K562 (cell line): ENCODE measurements at regions not wholly inside any gene's neighbourhood (a gene's known extent, or its start where the extent isn't known, plus 50 kb on each side); places are given as distances from the start of the nearest gene placed in this dataset.

Experiments
- ATAC-seq: fragments of 200-7000 bp; cut with Tn5 transposase; 3 replicates; pipeline ENCODE4 v1.9.1; 2020; ENCODE audit warnings: moderate library complexity
- BruUV-seq: library from RNA; stranded (reverse); fragments of 400-500 nt; replicated peaks from 2 replicates; lab custom pipeline; 2021; lab: Mats Ljungman, UMichigan
- CTCF ChIA-PET: fragments of 300-600 bp; formaldehyde crosslinking; extraction: SDS; loops from one replicate; lab custom pipeline; 2021; ENCODE audit warnings: low intra/inter-chr PET ratio; lab: Yijun Ruan, JAX
- POLR2A ChIA-PET: fragments of 300-600, 350-650 bp; sonication (Branson Sonifier 250); formaldehyde crosslinking; extraction: SDS; loops from one replicate; lab custom pipeline; 2021; ENCODE audit warnings: antibody characterized with exemption, inconsistent platforms; lab: Yijun Ruan, JAX
- DNase-seq, 4 experiments: peaks; one replicate each; pipeline versions ENCODE4 v3.0.0 to v3.0.0-alpha.2; 2011 to 2018; ENCODE audit warnings: low spot score in 3 of 4, mixed read lengths in 3 of 4; ENCODE audit errors: extremely low read depth in 1 of 4
- FAIRE-seq: peaks from 2 replicates; lab custom pipeline; 2011; peaks lifted over from hg19 to GRCh38; lab: Jason Lieb, UNC
- H2AFZ ChIP-seq: 2 replicates; pipeline ENCODE4 v1.6.0; 2011; ENCODE audit warnings: low read depth, low read length, control low read depth, inconsistent platforms
- H3K27ac ChIP-seq: fragments of 200-600 bp; 3 replicates; pipeline ENCODE4 v1.8.0; 2011; ENCODE audit warnings: low read depth, mild to moderate bottlenecking, control low read depth, inconsistent platforms, low read length, moderate library complexity, mixed read lengths; ENCODE audit errors: extremely low read depth
- H3K27me3 ChIP-seq, 2 experiments: fragments of 300-600 bp in 1 of 2; 2 replicates in 1 of 2; 3 replicates in 1 of 2; pipeline versions ENCODE4 v1.6.0 to v1.8.0; 2011; ENCODE audit warnings: inconsistent platforms in 2 of 2, low read length in 2 of 2, mild to moderate bottlenecking in 1 of 2, mixed read lengths in 1 of 2, moderate library complexity in 1 of 2; ENCODE audit not compliant: control insufficient read depth in 2 of 2, insufficient read depth in 2 of 2
- H3K36me3 ChIP-seq: fragments of 300-600 bp; 3 replicates; pipeline ENCODE4 v1.8.0; 2011; ENCODE audit warnings: mild to moderate bottlenecking, low read length, inconsistent platforms; ENCODE audit not compliant: control insufficient read depth, insufficient read depth
- H3K4me1 ChIP-seq, 2 experiments: fragments of 200-600 bp in 1 of 2; replicated peaks in 1 of 2; 2 replicates in 1 of 2; 3 replicates in 1 of 2; pipeline versions ENCODE4 v1.5.1 to v1.8.0; 2011; ENCODE audit warnings: inconsistent platforms in 2 of 2, low read length in 2 of 2, mild to moderate bottlenecking in 1 of 2, mixed read lengths in 1 of 2, moderate library complexity in 1 of 2; ENCODE audit not compliant: control insufficient read depth in 2 of 2, insufficient read depth in 2 of 2
- H3K4me2 ChIP-seq: 2 replicates; pipeline ENCODE4 v1.6.1; 2011; ENCODE audit warnings: low read length, control low read depth, inconsistent platforms, mixed read lengths; ENCODE audit not compliant: insufficient read depth
- H3K4me3 ChIP-seq: fragments of 200-600 bp; sonication (generic), shearing (Covaris generic); 2 replicates; pipeline ENCODE4 v1.5.1; 2016; ENCODE audit warnings: control low read depth, inconsistent platforms
- H3K79me2 ChIP-seq: fragments of 200-600 bp; 3 replicates; pipeline ENCODE4 v1.8.0; 2011; ENCODE audit warnings: low read length, inconsistent platforms; ENCODE audit not compliant: control insufficient read depth, insufficient read depth
- H3K9ac ChIP-seq, 2 experiments: 2 replicates each; pipeline versions ENCODE4 v1.6.0 to v1.6.1; 2011; ENCODE audit warnings: low read depth in 2 of 2, low read length in 2 of 2, control low read depth in 1 of 2, inconsistent platforms in 1 of 2, mild to moderate bottlenecking in 1 of 2, mixed read lengths in 1 of 2; ENCODE audit not compliant: insufficient read depth in 1 of 2
- H3K9me1 ChIP-seq: one replicate; pipeline ENCODE4 v1.6.0; 2011; ENCODE audit warnings: inconsistent platforms, mild to moderate bottlenecking, low read length, moderate library complexity; ENCODE audit not compliant: control insufficient read depth, insufficient read depth
- H3K9me3 ChIP-seq: replicated peaks from 2 replicates; pipeline ENCODE4 v1.5.1; 2011; ENCODE audit warnings: low read depth, low read length, inconsistent platforms; ENCODE audit not compliant: control insufficient read depth, insufficient read depth
- H4K20me1 ChIP-seq: replicated peaks from 2 replicates; pipeline ENCODE4 v1.6.1; 2011; ENCODE audit warnings: low read length, inconsistent platforms, mixed read lengths; ENCODE audit not compliant: control insufficient read depth, insufficient read depth
- ATF7 ChIP-seq: fragments of 450-650 bp; IDR thresholded peaks from 2 replicates; pipeline ENCODE4 v1.7.1; 2014; ENCODE audit warnings: mild to moderate bottlenecking, moderate library complexity
- DACH1 ChIP-seq: fragments of 450-650 bp; IDR thresholded peaks from 2 replicates; pipeline ENCODE4 v1.6.1; 2018; ENCODE audit not compliant: partially characterized antibody
- ELF4 ChIP-seq: fragments of 450-650 bp; formaldehyde crosslinking; IDR thresholded peaks from 2 replicates; pipeline ENCODE4 v1.4.0; 2022; ENCODE audit warnings: missing genetic modification characterization
- ETS2 ChIP-seq: IDR thresholded peaks from 2 replicates; pipeline ENCODE4 v1.6.1; 2016; ENCODE audit warnings: borderline replicate concordance, missing genetic modification characterization, mild to moderate bottlenecking, moderate library complexity, missing compliant biosample characterization; ENCODE audit not compliant: poor library complexity, severe bottlenecking
- GTF2B ChIP-seq: IDR thresholded peaks from 2 replicates; pipeline ENCODE4 v1.6.1; 2011; ENCODE audit not compliant: insufficient read length; ENCODE audit errors: extremely low read depth
- IRF9 ChIP-seq: fragments of 450-650 bp; IDR thresholded peaks from 2 replicates; pipeline ENCODE4 v1.6.1; 2016; ENCODE audit warnings: missing biosample characterization, missing genetic modification characterization
- KAT2B ChIP-seq: IDR thresholded peaks from one replicate; pipeline ENCODE4 v1.6.1; 2012; ENCODE audit warnings: low read depth, mild to moderate bottlenecking, control low read depth, inconsistent platforms, low read length, moderate library complexity
- MBD2 ChIP-seq: sonication (generic); IDR thresholded peaks from 2 replicates; pipeline ENCODE4 v1.6.1; 2016; ENCODE audit warnings: low read depth, borderline replicate concordance
- MED1 ChIP-seq: sonication (generic); formaldehyde crosslinking; IDR thresholded peaks from 2 replicates; pipeline ENCODE4 v1.8.1; 2023; ENCODE audit warnings: missing genetic modification reagents, borderline replicate concordance
- MLLT1 ChIP-seq, 2 experiments: fragments of 450-650 bp; IDR thresholded peaks; 2 replicates each; pipeline ENCODE4 v1.6.1; 2016
- MLX ChIP-seq, 2 experiments: fragments of 450-650 bp in 1 of 2; sonication (generic) in 1 of 2; formaldehyde crosslinking; conservative IDR thresholded peaks; 2 replicates each; pipeline versions ENCODE4 v1.4.0 to v1.8.1; 2020 to 2022; ENCODE audit warnings: mild to moderate bottlenecking in 1 of 2, missing genetic modification reagents in 1 of 2
- PATZ1 ChIP-seq: fragments of 250-450 bp; sonication (Bioruptor Pico); IDR thresholded peaks from 2 replicates; pipeline ENCODE4 v1.5.0; 2020; ENCODE audit warnings: mild to moderate bottlenecking, borderline replicate concordance
- RBM17 ChIP-seq: fragments of 200-400 bp; formaldehyde crosslinking; IDR thresholded peaks from 2 replicates; pipeline ENCODE4 v1.6.1; 2017; ENCODE audit warnings: low read depth, mild to moderate bottlenecking, low read length, borderline replicate concordance
- SMAD2 ChIP-seq: fragments of 150-350 bp; IDR thresholded peaks from 2 replicates; pipeline ENCODE4 v1.6.1; 2014; ENCODE audit warnings: low read depth, mild to moderate bottlenecking, low read length
- SMAD4 ChIP-seq: fragments of 250-450 bp; sonication (Bioruptor Pico); conservative IDR thresholded peaks from 2 replicates; pipeline ENCODE4 v1.8.0; 2021; ENCODE audit warnings: inconsistent platforms, mild to moderate bottlenecking, moderate library complexity
- ZNF217 ChIP-seq: sonication (generic); formaldehyde crosslinking; IDR thresholded peaks from 2 replicates; pipeline ENCODE4 v1.8.0; 2022; ENCODE audit warnings: mild to moderate bottlenecking, missing genetic modification reagents
- WGBS: fragments of 100-300 bp; shearing (Covaris generic); methylation state at CpG from one replicate; pipeline ENCODE4 v1.1.6; 2016; ENCODE audit warnings: low coverage, mixed read lengths; ENCODE audit not compliant: insufficient coverage; ENCODE audit errors: missing lambda C conversion rate; 5-methylcytosine and 5-hydroxymethylcytosine counted together
- in situ Hi-C: fragments of 300-500 bp; cut with MboI; formaldehyde crosslinking; loops from 4 replicates; pipeline ENCODE4 v1.15.0; 2018; ENCODE audit warnings: inconsistent platforms, mixed read lengths
- intact Hi-C: fragments of 100-400 bp; cut with micrococcal nuclease; formaldehyde crosslinking; loops from 2 replicates; pipeline ENCODE4 v1.14.2; 2022

GRCh38 chr11:112814168-112814567 is 147.1 kb upstream of the NCAM1 start (continued):
- TF ChIP-seq MLX (CRISPR knock-in tag; conservative IDR thresholded peaks at IDR 0.05), result no peak
- TF ChIP-seq ETS2 (tag), result no peak
- TF ChIP-seq GTF2B, result no peak
- no peak for TF ChIP-seq RBM17
- TF ChIP-seq IRF9 (tag), result no peak

- H3K9ac ChIP-seq, result no peak overlapping the region
- no TSS peak for BruUV-seq
- CTCF ChIA-PET, result no interaction called here
- no peaks in the 10 kb centered on the region for H3K4me1 ChIP-seq
- ATAC-seq, result no peak
- H3K36me3 ChIP-seq, result no peaks in the 10 kb centered on the region
- no peaks in the 10 kb centered on the region for H3K79me2 ChIP-seq
- H3K27ac ChIP-seq, result no peak overlapping the region
- in situ Hi-C loops (no loop called here), intact Hi-C loops (no loop called here)
- no peak for DNase-seq
- H2AFZ ChIP-seq, result no peak overlapping the region
- H3K4me3 ChIP-seq, result no peak overlapping the region
- no peaks in the 10 kb centered on the region for H3K9me1 ChIP-seq
- 0% methylated on average over 3 of the region's 3 CpGs for WGBS
- no peak for FAIRE-seq
- no peaks in the 10 kb centered on the region for H3K27me3 ChIP-seq
- POLR2A ChIA-PET, result interaction anchor here (0.8 kb wide), 1 partner anchor 11 kb away, joined by 3 read pairs; no protein-coding TSS in a partner anchor
- H3K9me3 ChIP-seq, result no peaks in the 10 kb centered on the region
- no peaks in the 10 kb centered on the region; the same call in 1 of the 2 replicates for H4K20me1 ChIP-seq
- H3K4me2 ChIP-seq, result no peak overlapping the region
- TF ChIP-seq DACH1 (no peak), ATF7 (no peak), SMAD4 (CRISPR knock-in tag) (no peak), MLLT1 (IDR thresholded peaks at IDR 0.05) (no peak), KAT2B (no peak), MED1 (CRISPR knock-in tag) (no peak), ZNF217 (CRISPR knock-in tag) (no peak), PATZ1 (CRISPR knock-in tag) (no peak), SMAD2 (no peak), ELF4 (CRISPR knock-in tag) (no peak), MBD2 (no peak)
Observed at GRCh38 chr11:112817376-112817775, 143.8 kb upstream of the NCAM1 start.
